ENCODE measurements at regions not wholly inside any gene's neighbourhood (a gene's known extent, or its start where the extent isn't known, plus 50 kb on each side); places are given as distances from the start of the nearest gene placed in this dataset.

DNA sequence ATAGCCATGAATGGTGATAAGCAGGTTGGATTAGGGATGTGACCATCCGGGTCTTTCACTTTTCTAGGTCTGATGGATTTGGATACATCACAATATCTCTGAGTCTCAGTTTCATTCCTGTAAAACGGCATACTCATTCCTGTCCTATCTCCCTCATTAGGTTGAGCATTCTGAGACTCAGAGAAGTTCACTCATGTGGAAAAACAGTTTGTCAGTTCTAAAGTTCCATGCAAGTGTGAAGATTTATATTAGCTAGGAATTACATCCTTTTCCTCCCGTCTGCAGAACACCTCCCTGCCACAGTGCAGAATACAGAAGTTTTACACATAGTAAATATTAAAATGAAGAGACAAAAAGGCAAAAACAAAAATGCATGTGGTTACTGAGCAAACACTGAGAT, 94.2 kb upstream of the SLC25A13 start:
- DNase-seq (ENCODE audit: low read depth) = no peak
- TF ChIP-seq, protein P1, sequence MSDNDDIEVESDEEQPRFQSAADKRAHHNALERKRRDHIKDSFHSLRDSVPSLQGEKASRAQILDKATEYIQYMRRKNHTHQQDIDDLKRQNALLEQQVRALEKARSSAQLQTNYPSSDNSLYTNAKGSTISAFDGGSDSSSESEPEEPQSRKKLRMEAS (IDR thresholded peaks at IDR 0.05; ENCODE audit: low read depth, low read length) = no peak
- TF ChIP-seq, protein P2, sequence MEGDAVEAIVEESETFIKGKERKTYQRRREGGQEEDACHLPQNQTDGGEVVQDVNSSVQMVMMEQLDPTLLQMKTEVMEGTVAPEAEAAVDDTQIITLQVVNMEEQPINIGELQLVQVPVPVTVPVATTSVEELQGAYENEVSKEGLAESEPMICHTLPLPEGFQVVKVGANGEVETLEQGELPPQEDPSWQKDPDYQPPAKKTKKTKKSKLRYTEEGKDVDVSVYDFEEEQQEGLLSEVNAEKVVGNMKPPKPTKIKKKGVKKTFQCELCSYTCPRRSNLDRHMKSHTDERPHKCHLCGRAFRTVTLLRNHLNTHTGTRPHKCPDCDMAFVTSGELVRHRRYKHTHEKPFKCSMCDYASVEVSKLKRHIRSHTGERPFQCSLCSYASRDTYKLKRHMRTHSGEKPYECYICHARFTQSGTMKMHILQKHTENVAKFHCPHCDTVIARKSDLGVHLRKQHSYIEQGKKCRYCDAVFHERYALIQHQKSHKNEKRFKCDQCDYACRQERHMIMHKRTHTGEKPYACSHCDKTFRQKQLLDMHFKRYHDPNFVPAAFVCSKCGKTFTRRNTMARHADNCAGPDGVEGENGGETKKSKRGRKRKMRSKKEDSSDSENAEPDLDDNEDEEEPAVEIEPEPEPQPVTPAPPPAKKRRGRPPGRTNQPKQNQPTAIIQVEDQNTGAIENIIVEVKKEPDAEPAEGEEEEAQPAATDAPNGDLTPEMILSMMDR (IDR thresholded peaks at IDR 0.05; ENCODE audit: low read depth, low read length) = no peak
- TF ChIP-seq MYC (IDR thresholded peaks at IDR 0.05; ENCODE audit: low read depth, low read length) (no peak), POLR2A (IDR thresholded peaks at IDR 0.05; ENCODE audit: extremely low read depth, insufficient read length) (no peak)
- H3K4me3 ChIP-seq (ENCODE audit: low read depth, low read length) = no peak overlapping the region

DNA sequence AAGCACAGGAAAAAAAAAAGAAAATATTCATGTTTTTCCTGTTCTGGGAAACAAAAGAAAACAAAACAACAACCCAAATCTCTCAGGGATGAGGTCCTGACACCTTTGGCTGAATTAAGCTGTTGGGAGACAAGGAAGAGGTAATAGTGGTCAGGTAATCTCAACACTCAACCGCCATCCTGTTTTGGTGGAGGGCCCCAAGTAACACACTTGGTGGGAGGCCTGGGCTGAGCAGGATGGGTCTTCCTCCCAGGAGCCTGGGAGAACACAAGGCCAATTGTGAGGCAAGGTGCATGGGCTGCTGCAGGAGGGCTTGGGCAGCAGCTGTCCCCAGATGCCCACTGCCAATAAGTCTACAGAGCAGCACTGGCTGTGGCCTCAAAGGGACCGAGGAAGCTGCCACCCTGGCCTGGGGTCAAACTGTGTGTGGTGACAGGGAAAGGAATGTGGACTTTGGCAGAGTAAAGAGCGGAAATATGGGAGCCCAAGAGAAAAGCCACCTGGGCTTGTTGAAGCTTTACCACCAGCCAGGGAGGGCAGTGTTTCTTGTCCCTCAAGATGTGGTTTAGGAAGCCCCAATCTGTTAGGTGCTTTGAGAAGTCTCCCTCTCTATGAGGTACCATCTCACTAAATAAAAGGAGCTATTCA, 93.5 kb upstream of the SLC25A13 start:
- TF ChIP-seq, protein P1 (IDR thresholded peaks at IDR 0.05; ENCODE audit: low read depth, low read length) = no peak
- TF ChIP-seq MYC (IDR thresholded peaks at IDR 0.05; ENCODE audit: low read depth, low read length) (no peak), POLR2A (IDR thresholded peaks at IDR 0.05; ENCODE audit: extremely low read depth, insufficient read length) (no peak)
- TF ChIP-seq, protein P2 (IDR thresholded peaks at IDR 0.05; ENCODE audit: low read depth, low read length) = no peak
- no peak for DNase-seq (ENCODE audit: low read depth)
- no peak overlapping the region for H3K4me3 ChIP-seq (ENCODE audit: low read depth, low read length)

DNA sequence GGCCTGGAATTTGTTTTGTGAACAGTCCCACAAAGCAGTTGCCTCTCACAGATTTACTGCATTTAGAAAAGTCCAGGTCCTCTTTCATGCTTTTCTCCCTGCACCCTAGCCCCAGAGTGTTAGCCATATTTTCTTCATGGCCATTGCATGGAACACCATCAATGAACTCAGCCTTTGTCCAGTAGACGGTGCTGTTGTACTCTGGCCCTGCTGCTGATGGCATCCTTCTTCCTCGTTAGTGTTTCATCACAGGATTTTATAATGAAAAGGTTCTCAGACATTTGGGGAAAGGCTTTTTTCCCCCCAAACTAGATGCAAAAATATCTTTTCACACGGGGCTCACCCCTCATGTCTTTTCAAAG, 93.0 kb upstream of the SLC25A13 start:
- TF ChIP-seq, protein P2 (IDR thresholded peaks at IDR 0.05; ENCODE audit: low read depth, low read length) = peak; percentile 97
- TF ChIP-seq, protein P1 (IDR thresholded peaks at IDR 0.05; ENCODE audit: low read depth, low read length) = no peak
- DNase-seq (ENCODE audit: low read depth) = peak; percentile 67
- no peak overlapping the region for H3K4me3 ChIP-seq (ENCODE audit: low read depth, low read length)

DNA sequence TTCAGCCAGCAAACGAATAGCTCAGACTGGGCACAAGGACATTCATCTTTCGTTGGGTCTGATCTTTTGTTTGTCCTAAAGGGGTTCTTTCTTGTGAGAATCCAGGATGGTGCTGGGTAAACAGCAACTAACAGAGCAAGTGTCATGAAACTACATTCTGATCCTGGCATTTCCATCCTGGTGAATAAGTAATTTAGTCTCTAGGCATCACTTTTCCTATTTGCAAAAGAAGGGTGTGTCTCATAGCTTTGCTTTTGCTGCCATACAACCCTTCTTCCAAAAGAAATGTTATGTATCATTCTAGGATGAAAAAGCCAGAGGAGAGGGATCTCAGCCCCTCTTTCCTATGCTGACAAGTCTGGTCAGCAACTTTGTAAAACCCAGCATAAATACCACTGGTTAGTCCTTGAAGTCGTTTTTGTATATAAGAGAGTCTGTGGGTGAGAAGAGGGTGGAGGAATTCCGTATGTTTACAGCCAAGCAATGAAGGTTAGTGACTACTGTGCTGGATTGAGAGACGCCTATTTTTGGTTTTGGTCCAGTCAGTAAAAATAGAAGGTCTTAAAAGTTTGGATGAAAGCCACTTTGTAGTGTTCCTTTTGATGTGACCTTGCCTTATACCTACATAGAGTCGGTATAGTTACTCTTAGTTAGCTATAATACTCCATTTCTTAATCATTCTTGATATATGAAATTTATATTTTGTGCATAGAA, 88.4 kb upstream of the SLC25A13 start:
- TF ChIP-seq, protein P1 (IDR thresholded peaks at IDR 0.05; ENCODE audit: low read depth, low read length) = no peak
- TF ChIP-seq POLR2A (IDR thresholded peaks at IDR 0.05; ENCODE audit: extremely low read depth, insufficient read length) = no peak
- TF ChIP-seq MYC (IDR thresholded peaks at IDR 0.05; ENCODE audit: low read depth, low read length) = no peak
- TF ChIP-seq, protein P2 (IDR thresholded peaks at IDR 0.05; ENCODE audit: low read depth, low read length) = no peak
- no peak overlapping the region for H3K4me3 ChIP-seq (ENCODE audit: low read depth, low read length)
- no peak for DNase-seq (ENCODE audit: low read depth)

DNA sequence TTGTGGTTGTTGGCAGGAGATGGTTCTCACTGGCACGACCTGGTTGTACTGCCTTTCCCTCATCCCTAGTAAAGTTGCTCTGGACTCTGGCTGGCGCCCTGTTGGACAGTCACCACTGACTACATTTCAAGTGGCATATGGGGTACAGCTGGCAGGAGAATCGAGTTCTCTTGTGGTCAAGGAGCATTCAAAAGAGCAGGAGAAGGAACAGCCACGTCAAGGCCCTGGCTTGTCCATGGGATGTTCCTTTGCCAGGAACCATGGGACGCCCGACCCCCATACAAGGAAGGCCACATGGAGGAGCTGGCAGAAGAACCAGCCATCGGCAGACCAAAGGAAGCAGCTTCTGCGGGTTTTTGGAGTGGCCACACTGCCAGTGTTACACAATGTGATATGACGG, 87.0 kb upstream of the SLC25A13 start:
- TF ChIP-seq, protein P1 (IDR thresholded peaks at IDR 0.05; ENCODE audit: low read depth, low read length) = no peak
- TF ChIP-seq, protein P2 (IDR thresholded peaks at IDR 0.05; ENCODE audit: low read depth, low read length) = no peak
- TF ChIP-seq MYC (IDR thresholded peaks at IDR 0.05; ENCODE audit: low read depth, low read length) (no peak), POLR2A (IDR thresholded peaks at IDR 0.05; ENCODE audit: extremely low read depth, insufficient read length) (no peak)
- no peak overlapping the region for H3K4me3 ChIP-seq (ENCODE audit: low read depth, low read length)
- DNase-seq (ENCODE audit: low read depth) = no peak

All from NB4 (cell line).